AG09309 (cell line): ENCODE measurements at regions not wholly inside any gene's neighbourhood (a gene's known extent, or its start where the extent isn't known, plus 50 kb on each side); places are given as distances from the start of the nearest gene placed in this dataset.

ENCODE experiments used
- DNase-seq: peaks from one replicate; pipeline ENCODE4 v3.0.0-alpha.2; 2010; ENCODE audit warnings: low read depth
- H3K4me3 ChIP-seq: 2 replicates; pipeline ENCODE4 v1.5.1; 2011; ENCODE audit warnings: mild to moderate bottlenecking, low read depth, low read length, moderate library complexity; ENCODE audit not compliant: control insufficient read depth
- TF ChIP-seq, protein P1 (sequence below): IDR thresholded peaks from 2 replicates; pipeline ENCODE4 v1.5.1; 2011; ENCODE audit warnings: mild to moderate bottlenecking, low read depth, low read length, inconsistent platforms; ENCODE audit not compliant: insufficient read depth, control insufficient read depth; ENCODE audit errors: missing control alignments

DNA sequence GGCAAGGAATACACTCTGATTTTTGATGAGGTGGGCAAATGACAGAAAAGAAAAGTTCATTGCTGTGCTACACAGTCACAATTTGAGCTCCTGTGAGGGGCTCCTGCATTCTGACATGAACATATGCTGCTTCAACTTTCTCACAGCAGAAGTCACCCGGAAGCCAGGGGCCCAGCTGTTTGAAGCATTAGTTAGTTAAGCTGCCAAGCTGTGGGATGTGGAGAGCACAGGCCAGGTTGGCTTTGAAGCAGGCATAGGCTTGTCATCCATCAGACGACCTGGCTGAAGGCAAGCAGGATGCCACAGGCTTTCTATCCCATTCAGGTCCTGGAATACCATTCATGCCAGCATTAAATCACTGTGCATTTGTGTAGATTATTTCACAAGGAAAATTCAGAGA is 63.1 kb downstream of the MTNR1B start:
- H3K4me3 ChIP-seq, result no peak overlapping the region
- no peak for DNase-seq
- TF ChIP-seq, protein P1, sequence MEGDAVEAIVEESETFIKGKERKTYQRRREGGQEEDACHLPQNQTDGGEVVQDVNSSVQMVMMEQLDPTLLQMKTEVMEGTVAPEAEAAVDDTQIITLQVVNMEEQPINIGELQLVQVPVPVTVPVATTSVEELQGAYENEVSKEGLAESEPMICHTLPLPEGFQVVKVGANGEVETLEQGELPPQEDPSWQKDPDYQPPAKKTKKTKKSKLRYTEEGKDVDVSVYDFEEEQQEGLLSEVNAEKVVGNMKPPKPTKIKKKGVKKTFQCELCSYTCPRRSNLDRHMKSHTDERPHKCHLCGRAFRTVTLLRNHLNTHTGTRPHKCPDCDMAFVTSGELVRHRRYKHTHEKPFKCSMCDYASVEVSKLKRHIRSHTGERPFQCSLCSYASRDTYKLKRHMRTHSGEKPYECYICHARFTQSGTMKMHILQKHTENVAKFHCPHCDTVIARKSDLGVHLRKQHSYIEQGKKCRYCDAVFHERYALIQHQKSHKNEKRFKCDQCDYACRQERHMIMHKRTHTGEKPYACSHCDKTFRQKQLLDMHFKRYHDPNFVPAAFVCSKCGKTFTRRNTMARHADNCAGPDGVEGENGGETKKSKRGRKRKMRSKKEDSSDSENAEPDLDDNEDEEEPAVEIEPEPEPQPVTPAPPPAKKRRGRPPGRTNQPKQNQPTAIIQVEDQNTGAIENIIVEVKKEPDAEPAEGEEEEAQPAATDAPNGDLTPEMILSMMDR, result no peak

DNA sequence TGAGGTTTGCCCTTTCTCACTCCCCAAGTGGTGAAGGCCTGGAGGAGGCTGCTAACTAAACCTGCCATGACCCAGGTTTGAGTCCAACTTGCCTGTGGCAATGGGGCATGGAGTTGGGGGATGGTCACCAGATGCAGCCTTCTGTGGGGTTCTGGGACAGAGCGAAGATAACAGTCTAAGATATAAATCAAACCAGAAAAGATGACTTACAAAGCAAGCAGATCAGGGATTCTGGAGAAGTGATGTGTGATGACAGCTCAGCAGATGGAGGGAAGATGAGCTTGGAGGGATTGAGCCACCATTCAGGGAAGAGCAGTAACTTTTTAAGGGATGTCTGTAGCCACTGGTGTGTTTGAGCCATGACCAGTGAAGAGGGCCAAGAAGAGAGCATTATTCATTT is 63.6 kb downstream of the MTNR1B start:
- no peak overlapping the region for H3K4me3 ChIP-seq
- DNase-seq, result no peak
- TF ChIP-seq, protein P1, result no peak

DNA sequence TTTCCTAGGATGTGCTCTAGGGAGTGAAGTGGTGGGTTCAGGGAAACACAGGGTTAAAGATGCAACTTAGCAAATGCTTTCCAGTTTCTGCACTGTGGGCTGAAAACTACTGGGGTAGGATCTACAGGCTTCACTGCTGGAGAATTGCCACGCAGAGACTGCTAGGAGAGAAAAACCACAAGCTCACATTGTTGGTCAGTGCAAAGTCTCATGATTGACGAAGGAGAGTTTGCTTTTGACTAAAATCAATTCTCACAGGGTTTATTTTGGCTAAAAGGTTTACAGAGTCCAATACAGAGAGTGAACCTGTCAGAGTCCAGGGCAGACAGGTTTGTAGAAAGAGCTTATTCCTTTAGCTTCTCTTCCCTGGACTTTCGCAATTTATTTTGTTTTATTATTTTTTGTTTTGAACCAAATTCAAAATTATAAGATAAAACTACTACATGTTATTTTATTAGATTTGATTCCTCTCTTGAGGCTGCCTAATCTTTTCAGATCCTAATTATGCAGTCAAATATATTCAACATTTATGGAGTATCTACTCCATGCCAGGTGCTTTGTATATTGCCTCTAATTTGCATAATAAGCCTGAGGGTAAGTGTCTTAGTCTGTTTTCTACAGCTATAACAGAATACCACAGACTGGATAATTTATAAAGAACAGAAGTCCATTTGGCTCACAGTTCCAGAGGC is 64.7 kb downstream of the MTNR1B start:
- TF ChIP-seq, protein P1, result no peak
- DNase-seq, result no peak
- no peak overlapping the region for H3K4me3 ChIP-seq

DNA sequence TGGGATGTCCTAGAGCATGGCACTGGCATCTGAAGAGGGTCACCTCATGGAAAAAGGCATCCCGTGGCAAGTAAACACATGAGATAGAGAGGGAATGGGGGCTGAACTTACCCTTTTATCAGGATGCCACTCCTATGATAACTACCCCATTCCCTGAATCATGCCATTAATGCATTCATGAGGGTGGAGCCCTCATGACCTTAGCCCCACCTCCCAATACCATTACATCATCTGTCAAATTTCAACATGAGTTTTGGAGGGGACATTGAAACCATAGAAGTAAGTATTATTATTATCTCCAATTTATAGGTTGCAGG is 65.2 kb downstream of the MTNR1B start:
- no peak for DNase-seq
- TF ChIP-seq, protein P1, result no peak
- no peak overlapping the region for H3K4me3 ChIP-seq

DNA sequence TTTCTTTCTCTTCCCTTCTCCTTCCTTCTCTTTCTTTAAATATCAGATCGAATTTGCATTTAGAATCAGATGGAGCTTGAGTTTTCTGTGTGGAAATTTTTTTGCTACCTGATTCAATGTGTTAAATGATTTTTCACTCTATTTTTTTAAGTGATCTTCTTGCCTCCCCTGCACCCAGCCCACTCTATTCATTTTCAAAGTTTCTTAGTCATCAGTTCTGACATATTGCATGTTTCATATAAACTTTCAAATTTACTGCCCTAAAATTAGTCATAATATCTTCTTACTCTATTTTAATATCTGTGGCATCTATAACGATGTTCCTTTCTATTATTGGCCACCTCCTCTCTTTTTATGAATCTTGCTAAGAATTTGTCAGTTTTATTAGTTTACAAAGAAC is 69.1 kb downstream of the MTNR1B start:
- no peak for DNase-seq
- TF ChIP-seq, protein P1, result no peak
- no peak overlapping the region for H3K4me3 ChIP-seq

DNA sequence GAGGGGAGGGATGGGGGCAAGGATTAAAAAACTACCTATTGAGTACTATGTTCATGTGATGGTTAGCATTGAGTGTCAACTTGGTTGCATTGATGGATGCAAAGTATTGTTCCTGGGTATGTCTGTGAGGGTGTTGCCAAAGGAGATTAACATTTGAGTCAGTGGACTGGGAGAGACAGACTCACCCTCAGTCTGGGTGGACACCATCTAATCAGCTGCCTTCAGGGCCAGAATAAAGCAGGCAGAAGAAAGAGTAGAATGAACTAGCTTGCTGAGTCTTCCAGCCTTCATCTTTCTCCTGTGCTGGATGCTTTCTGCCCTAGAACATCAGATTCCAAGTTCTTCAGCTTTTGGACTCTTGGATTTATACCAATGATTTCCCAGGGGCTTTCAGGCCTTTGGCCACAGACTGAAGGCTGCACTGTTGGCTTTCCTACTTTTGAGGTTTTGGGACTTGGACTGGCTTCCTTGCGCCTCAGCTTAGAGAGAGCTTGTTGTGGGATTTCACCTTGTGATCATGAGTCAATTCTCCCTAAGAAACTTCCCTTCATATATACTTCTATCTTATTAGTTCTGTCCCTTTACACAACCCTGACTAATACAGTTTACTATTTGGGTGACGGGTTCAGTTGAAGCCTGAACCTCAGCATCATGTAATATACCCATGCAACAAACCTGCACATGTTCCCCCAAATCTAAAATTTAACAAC is 70.2 kb downstream of the MTNR1B start:
- no peak overlapping the region for H3K4me3 ChIP-seq
- TF ChIP-seq, protein P1, result no peak
- no peak for DNase-seq
